Activated CD4-positive, alpha-beta memory T cell treated with anti-CD3 and anti-CD28 coated beads for 36 hours (primary cell): ENCODE measurements at regions not wholly inside any gene's neighbourhood (a gene's known extent, or its start where the extent isn't known, plus 50 kb on each side); places are given as distances from the start of the nearest gene placed in this dataset.

Source experiments
- CTCF ChIA-PET: fragments of 350-600 bp; sonication (Branson Sonifier 250); formaldehyde crosslinking; loops from one replicate; lab custom pipeline; 2021; ENCODE audit warnings: antibody characterized with exemption, inconsistent platforms; lab: Charles Lee
- POLR2A ChIA-PET: fragments of 350-600 bp; sonication (Branson Sonifier 250); formaldehyde crosslinking; loops from one replicate; lab custom pipeline; 2021; ENCODE audit warnings: antibody characterized with exemption; lab: Charles Lee
- DNase-seq: peaks from one replicate; pipeline ENCODE4 v3.0.0-alpha.2; 2020
- H3K27ac Mint-ChIP-seq: one replicate; pipeline ENCODE4 v1.8.0; 2021; ENCODE audit warnings: mixed read lengths
- H3K27me3 Mint-ChIP-seq: one replicate; pipeline ENCODE4 v1.8.0; 2021; ENCODE audit warnings: mixed read lengths
- H3K36me3 Mint-ChIP-seq: one replicate; pipeline ENCODE4 v1.8.0; 2021; ENCODE audit warnings: mixed read lengths
- H3K4me1 Mint-ChIP-seq: one replicate; pipeline ENCODE4 v1.8.0; 2021; ENCODE audit warnings: low read depth, mixed read lengths
- H3K4me3 Mint-ChIP-seq: one replicate; pipeline ENCODE4 v1.8.0; 2021; ENCODE audit warnings: mild to moderate bottlenecking, mixed read lengths
- H3K9me3 Mint-ChIP-seq: one replicate; pipeline ENCODE4 v1.8.0; 2021; ENCODE audit warnings: mixed read lengths
- intact Hi-C: fragments of 100-400 bp; cut with micrococcal nuclease; formaldehyde crosslinking; loops from one replicate; pipeline ENCODE4 v1.15.1; 2023

GRCh38 chr1:112317140-112317539 is 78.9 kb upstream of the CTTNBP2NL start:
- no peak overlapping the region for H3K4me3 Mint-ChIP-seq
- no peak overlapping the region for H3K27ac Mint-ChIP-seq
- no peaks in the 10 kb centered on the region for H3K4me1 Mint-ChIP-seq
- intact Hi-C loops = no loop called here
- H3K9me3 Mint-ChIP-seq = no peaks in the 10 kb centered on the region
- H3K36me3 Mint-ChIP-seq = no peaks in the 10 kb centered on the region
- H3K27me3 Mint-ChIP-seq = no peaks in the 10 kb centered on the region
- no peak for DNase-seq
- ChIA-PET CTCF (no interaction called here), POLR2A (no interaction called here)

GRCh38 chr1:112317611-112318062 is 78.4 kb upstream of the CTTNBP2NL start:
- POLR2A ChIA-PET = no interaction called here
- no peaks in the 10 kb centered on the region for H3K36me3 Mint-ChIP-seq
- intact Hi-C loops = no loop called here

GRCh38 chr1:112318263-112318662 is 77.8 kb upstream of the CTTNBP2NL start:
- Mint-ChIP-seq H3K9me3 (no peaks in the 10 kb centered on the region), H3K4me1 (no peaks in the 10 kb centered on the region), H3K27me3 (no peaks in the 10 kb centered on the region), H3K36me3 (no peaks in the 10 kb centered on the region), H3K27ac (no peak overlapping the region), H3K4me3 (no peak overlapping the region)
- ChIA-PET CTCF (no interaction called here), POLR2A (no interaction called here)
- no peak for DNase-seq
- intact Hi-C loops = no loop called here

More at GRCh38 chr1:112317611-112318062, 78.4 kb upstream of the CTTNBP2NL start:
- H3K4me1 Mint-ChIP-seq = no peaks in the 10 kb centered on the region
- no peaks in the 10 kb centered on the region for H3K27me3 Mint-ChIP-seq
- H3K27ac Mint-ChIP-seq = no peak overlapping the region
- no peak overlapping the region for H3K4me3 Mint-ChIP-seq
- DNase-seq = no peak
- CTCF ChIA-PET = no interaction called here
- no peaks in the 10 kb centered on the region for H3K9me3 Mint-ChIP-seq

DNA sequence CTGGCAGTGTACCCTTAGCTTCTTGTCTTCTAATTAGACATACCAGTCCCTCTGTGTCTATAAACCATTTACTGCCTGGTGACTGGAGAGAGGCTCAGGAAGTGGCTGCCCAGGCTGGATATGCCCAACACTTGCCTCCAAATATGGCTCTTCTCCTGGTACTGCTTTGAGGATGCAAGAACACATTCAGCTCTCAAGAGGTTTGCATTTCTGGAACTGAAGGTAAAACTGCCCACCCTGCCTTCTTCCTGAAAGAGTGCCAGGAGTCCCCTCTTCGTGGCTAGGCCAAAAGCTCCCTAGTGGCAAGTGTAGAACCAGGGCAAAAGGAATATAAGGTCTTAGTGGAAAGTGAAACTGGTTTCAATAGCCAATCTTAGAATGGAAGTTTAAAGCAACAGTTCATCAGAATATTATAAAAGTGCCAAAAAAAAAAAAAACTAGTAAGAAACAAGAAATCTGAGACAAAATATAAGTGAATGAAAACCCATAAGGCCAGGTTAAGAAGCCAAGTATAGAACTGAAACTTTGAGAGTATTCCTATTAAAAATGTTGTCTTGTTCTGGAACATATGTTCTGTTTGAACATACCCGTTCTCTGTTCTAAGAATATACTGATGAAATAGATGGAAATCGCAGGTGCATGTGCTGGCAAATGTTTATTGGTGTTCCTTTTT is 77.2 kb upstream of the CTTNBP2NL start:
- Mint-ChIP-seq H3K27me3 (no peaks in the 10 kb centered on the region), H3K36me3 (no peaks in the 10 kb centered on the region), H3K4me1 (no peaks in the 10 kb centered on the region), H3K27ac (no peak overlapping the region), H3K4me3 (no peak overlapping the region), H3K9me3 (no peaks in the 10 kb centered on the region)
- DNase-seq = no peak
- intact Hi-C loops = no loop called here
- CTCF ChIA-PET = no interaction called here
- POLR2A ChIA-PET = no interaction called here

DNA sequence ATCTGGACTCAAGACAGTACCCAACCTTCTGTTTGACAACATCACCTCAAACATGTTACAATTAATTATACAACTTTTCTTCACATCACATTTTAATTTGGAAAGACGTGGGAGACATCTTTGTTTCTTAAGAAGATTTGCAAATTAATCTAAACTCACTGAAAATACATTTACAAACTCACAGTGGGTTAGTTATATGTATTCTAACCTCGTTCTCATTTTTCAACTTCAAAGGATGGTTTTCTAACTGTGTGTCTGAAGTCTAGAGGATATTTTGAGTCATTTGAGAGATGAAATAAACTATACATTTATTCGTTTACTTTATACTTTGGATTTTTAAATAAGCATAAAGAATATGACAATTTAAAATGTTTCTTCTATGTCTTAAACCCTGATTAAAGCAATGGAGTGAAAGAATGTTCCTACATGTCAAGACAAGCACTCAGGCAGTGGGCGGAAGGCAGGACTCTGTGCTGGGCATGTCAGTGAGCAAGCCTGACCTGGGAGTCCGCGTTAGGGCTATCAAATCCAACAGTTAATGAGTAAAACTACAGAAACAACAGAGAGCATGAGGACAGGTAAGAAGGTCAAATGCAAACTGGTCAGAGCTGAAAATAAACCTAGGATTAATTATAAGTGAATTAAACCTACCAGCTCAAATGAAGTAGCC is 76.5 kb upstream of the CTTNBP2NL start:
- no peaks in the 10 kb centered on the region for H3K4me1 Mint-ChIP-seq
- intact Hi-C loops = no loop called here
- CTCF ChIA-PET = no interaction called here
- H3K27me3 Mint-ChIP-seq = no peaks in the 10 kb centered on the region
- no peak for DNase-seq
- H3K4me3 Mint-ChIP-seq = no peak overlapping the region
- H3K9me3 Mint-ChIP-seq = no peaks in the 10 kb centered on the region
- no peak overlapping the region for H3K27ac Mint-ChIP-seq
- POLR2A ChIA-PET = no interaction called here
- no peaks in the 10 kb centered on the region for H3K36me3 Mint-ChIP-seq

GRCh38 chr1:112320058-112320457 is 76.0 kb upstream of the CTTNBP2NL start:
- no peaks in the 10 kb centered on the region for H3K36me3 Mint-ChIP-seq
- ChIA-PET CTCF (no interaction called here), POLR2A (no interaction called here)
- DNase-seq = no peak
- H3K27ac Mint-ChIP-seq = no peak overlapping the region
- no peaks in the 10 kb centered on the region for H3K27me3 Mint-ChIP-seq
- H3K9me3 Mint-ChIP-seq = no peaks in the 10 kb centered on the region
- no peaks in the 10 kb centered on the region for H3K4me1 Mint-ChIP-seq
- no peak overlapping the region for H3K4me3 Mint-ChIP-seq
- intact Hi-C loops = no loop called here

DNA sequence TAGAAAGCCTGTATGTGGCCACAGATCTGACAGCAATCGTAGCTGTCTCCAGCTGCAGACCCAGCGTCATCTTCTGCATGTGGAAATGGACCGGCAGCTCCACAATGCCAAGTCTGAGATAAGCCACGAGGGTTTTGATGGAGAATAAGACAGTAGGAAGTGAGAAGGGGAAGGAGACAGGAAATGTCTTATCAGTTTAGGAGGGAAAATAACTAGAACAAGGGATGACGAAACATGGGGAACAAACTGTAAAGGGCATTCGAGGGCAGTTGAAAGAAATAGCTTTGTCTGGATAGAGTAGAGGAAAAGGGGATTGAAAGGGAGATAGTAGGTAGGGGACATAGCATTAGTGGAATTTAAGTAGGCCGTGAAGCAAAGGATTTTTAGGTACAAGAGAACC is 74.0 kb upstream of the CTTNBP2NL start:
- no peak overlapping the region for H3K27ac Mint-ChIP-seq
- POLR2A ChIA-PET = no interaction called here
- intact Hi-C loops = no loop called here

GRCh38 chr1:112322983-112323678 is 72.9 kb upstream of the CTTNBP2NL start:
- no peak overlapping the region for H3K27ac Mint-ChIP-seq
- POLR2A ChIA-PET = no interaction called here
- no peaks in the 10 kb centered on the region for H3K9me3 Mint-ChIP-seq
- CTCF ChIA-PET = no interaction called here
- no peaks in the 10 kb centered on the region for H3K36me3 Mint-ChIP-seq
- no peak for DNase-seq
- H3K27me3 Mint-ChIP-seq = peaks cover 7% of the 10 kb centered on the region
- intact Hi-C loops = no loop called here
- no peaks in the 10 kb centered on the region for H3K4me1 Mint-ChIP-seq
- H3K4me3 Mint-ChIP-seq = no peak overlapping the region

More for the DNA sequence above, 74.0 kb upstream of the CTTNBP2NL start:
- CTCF ChIA-PET = no interaction called here
- H3K4me3 Mint-ChIP-seq = no peak overlapping the region
- H3K36me3 Mint-ChIP-seq = no peaks in the 10 kb centered on the region
- H3K4me1 Mint-ChIP-seq = no peaks in the 10 kb centered on the region
- DNase-seq = no peak
- peaks cover 6% of the 10 kb centered on the region for H3K27me3 Mint-ChIP-seq
- no peaks in the 10 kb centered on the region for H3K9me3 Mint-ChIP-seq

- Mint-ChIP-seq H3K4me3 (no peak overlapping the region), H3K27me3 (peaks cover 11% of the 10 kb centered on the region), H3K9me3 (no peaks in the 10 kb centered on the region), H3K4me1 (no peaks in the 10 kb centered on the region), H3K36me3 (no peaks in the 10 kb centered on the region), H3K27ac (no peak overlapping the region)
- no peak for DNase-seq
- intact Hi-C loops = no loop called here
- POLR2A ChIA-PET = interaction anchor here (0.5 kb wide), 1 partner anchor 465 kb away, joined by 3 read pairs; no protein-coding TSS in a partner anchor
- CTCF ChIA-PET = no interaction called here
Measured at GRCh38 chr1:112325504-112325903, 70.5 kb upstream of the CTTNBP2NL start.

GRCh38 chr1:112328600-112328999 is 67.4 kb upstream of the CTTNBP2NL start:
- H3K27ac Mint-ChIP-seq = no peak overlapping the region
- CTCF ChIA-PET = no interaction called here
- POLR2A ChIA-PET = no interaction called here
- no peak for DNase-seq
- intact Hi-C loops = no loop called here
- H3K4me3 Mint-ChIP-seq = no peak overlapping the region
- no peaks in the 10 kb centered on the region for H3K4me1 Mint-ChIP-seq
- H3K27me3 Mint-ChIP-seq = peaks cover 24% of the 10 kb centered on the region
- H3K9me3 Mint-ChIP-seq = no peaks in the 10 kb centered on the region
- no peaks in the 10 kb centered on the region for H3K36me3 Mint-ChIP-seq

GRCh38 chr1:112332176-112333150 is 63.6 kb upstream of the CTTNBP2NL start:
- no peaks in the 10 kb centered on the region for H3K36me3 Mint-ChIP-seq
- POLR2A ChIA-PET = no interaction called here
- DNase-seq = no peak
- intact Hi-C loops = no loop called here
- CTCF ChIA-PET = interaction anchor here (1.0 kb wide), 1 partner anchor 12 kb away, joined by 3 read pairs; no protein-coding TSS in a partner anchor
- H3K9me3 Mint-ChIP-seq = no peaks in the 10 kb centered on the region
- H3K27ac Mint-ChIP-seq = no peak overlapping the region
- H3K4me3 Mint-ChIP-seq = no peak overlapping the region
- H3K27me3 Mint-ChIP-seq = peaks cover 22% of the 10 kb centered on the region
- H3K4me1 Mint-ChIP-seq = peaks cover 6% of the 10 kb centered on the region
